HG03432 (cell line): ENCODE measurements at regions not wholly inside any gene's neighbourhood (a gene's known extent, or its start where the extent isn't known, plus 50 kb on each side); places are given as distances from the start of the nearest gene placed in this dataset.

Source experiments
- ATAC-seq: cut with Tn5 transposase; IDR thresholded peaks from one replicate; pipeline ENCODE4 v1.9.1; 2021; ENCODE audit warnings: mild to moderate bottlenecking, moderate library complexity; ENCODE audit not compliant: unreplicated experiment

GRCh38 chr4:104146048-104146447, 348.6 kb downstream of the CXXC4 start:
- no peak for ATAC-seq

GRCh38 chr4:104138116-104138515, 356.6 kb downstream of the CXXC4 start:
- ATAC-seq: no peak

GRCh38 chr4:104129243-104129642, 365.5 kb downstream of the CXXC4 start:
- peak; percentile 28 for ATAC-seq

GRCh38 chr4:104128850-104129213, 365.9 kb downstream of the CXXC4 start:
- peak; percentile 87 for ATAC-seq

- ATAC-seq: no peak
Observed at GRCh38 chr4:104128031-104128849, 366.5 kb downstream of the CXXC4 start.

GRCh38 chr4:104123021-104123420, 371.7 kb downstream of the CXXC4 start:
- ATAC-seq: no peak

- no peak for ATAC-seq
Observed at GRCh38 chr4:104117776-104118175, 376.9 kb downstream of the CXXC4 start.

GRCh38 chr4:104113850-104114249, 380.8 kb downstream of the CXXC4 start:
- no peak for ATAC-seq

GRCh38 chr4:104099141-104099540, 379.4 kb upstream of the TACR3 start:
- no peak for ATAC-seq

- no peak for ATAC-seq
Observed at GRCh38 chr4:104093247-104093646, 373.5 kb upstream of the TACR3 start.

- no peak for ATAC-seq
Observed at GRCh38 chr4:104073229-104073628, 353.4 kb upstream of the TACR3 start.

- no peak for ATAC-seq
Observed at GRCh38 chr4:104066533-104066932, 346.7 kb upstream of the TACR3 start.

- ATAC-seq: peak; percentile 94
Observed at GRCh38 chr4:104064646-104065577, 345.1 kb upstream of the TACR3 start.

GRCh38 chr4:104063341-104063740, 343.6 kb upstream of the TACR3 start:
- no peak for ATAC-seq

GRCh38 chr4:104044369-104044768, 324.6 kb upstream of the TACR3 start:
- ATAC-seq: no peak

GRCh38 chr4:104032896-104033295, 313.1 kb upstream of the TACR3 start:
- ATAC-seq: no peak

- ATAC-seq: no peak
Observed at GRCh38 chr4:104025251-104025650, 305.5 kb upstream of the TACR3 start.

- ATAC-seq: no peak
Observed at GRCh38 chr4:104022831-104023230, 303.0 kb upstream of the TACR3 start.

GRCh38 chr4:104022226-104022625, 302.4 kb upstream of the TACR3 start:
- ATAC-seq: no peak

GRCh38 chr4:104020641-104021040, 300.9 kb upstream of the TACR3 start:
- ATAC-seq: no peak

GRCh38 chr4:104017213-104017612, 297.4 kb upstream of the TACR3 start:
- no peak for ATAC-seq

GRCh38 chr4:104015680-104016079, 295.9 kb upstream of the TACR3 start:
- ATAC-seq: peak; percentile 55
